ENCODE measurements at regions not wholly inside any gene's neighbourhood (a gene's known extent, or its start where the extent isn't known, plus 50 kb on each side); places are given as distances from the start of the nearest gene placed in this dataset.
A peak's percentile ranks its signal among the peaks of the same experiment; 100 is the strongest.

DNA sequence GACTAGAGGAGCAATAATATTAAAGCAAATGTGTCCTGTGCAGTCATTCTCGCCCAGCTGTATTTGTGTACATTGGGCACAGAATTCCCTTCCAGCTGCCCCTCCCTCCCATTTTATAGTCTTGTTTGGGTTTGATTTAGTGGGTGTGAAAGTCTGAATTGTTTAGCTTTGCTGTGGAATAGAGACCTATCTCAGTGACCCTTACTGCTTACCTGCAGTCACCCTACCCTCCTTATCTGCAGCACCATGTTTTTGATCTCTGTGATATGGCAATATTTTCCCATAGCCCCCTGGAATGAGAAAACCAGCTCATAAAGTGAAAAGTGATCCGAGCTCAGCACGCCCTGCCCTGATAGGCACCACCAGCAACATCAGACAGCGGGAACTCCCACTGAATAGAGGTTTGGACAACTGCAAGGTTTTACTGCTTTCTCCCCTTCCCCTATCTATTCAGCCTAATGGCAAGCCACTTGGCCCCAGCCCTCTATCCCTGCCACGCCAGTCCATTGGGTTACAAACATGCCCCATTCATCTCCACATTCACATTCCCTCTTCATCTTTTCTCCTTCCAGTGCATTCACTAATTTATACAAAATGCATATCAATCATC lies 199.0 kb downstream of the ETS1 start:
- H3K4me3 ChIP-seq (ENCODE audit: low read length), result no peak overlapping the region
- no peak for DNase-seq (ENCODE audit: low read depth)

DNA sequence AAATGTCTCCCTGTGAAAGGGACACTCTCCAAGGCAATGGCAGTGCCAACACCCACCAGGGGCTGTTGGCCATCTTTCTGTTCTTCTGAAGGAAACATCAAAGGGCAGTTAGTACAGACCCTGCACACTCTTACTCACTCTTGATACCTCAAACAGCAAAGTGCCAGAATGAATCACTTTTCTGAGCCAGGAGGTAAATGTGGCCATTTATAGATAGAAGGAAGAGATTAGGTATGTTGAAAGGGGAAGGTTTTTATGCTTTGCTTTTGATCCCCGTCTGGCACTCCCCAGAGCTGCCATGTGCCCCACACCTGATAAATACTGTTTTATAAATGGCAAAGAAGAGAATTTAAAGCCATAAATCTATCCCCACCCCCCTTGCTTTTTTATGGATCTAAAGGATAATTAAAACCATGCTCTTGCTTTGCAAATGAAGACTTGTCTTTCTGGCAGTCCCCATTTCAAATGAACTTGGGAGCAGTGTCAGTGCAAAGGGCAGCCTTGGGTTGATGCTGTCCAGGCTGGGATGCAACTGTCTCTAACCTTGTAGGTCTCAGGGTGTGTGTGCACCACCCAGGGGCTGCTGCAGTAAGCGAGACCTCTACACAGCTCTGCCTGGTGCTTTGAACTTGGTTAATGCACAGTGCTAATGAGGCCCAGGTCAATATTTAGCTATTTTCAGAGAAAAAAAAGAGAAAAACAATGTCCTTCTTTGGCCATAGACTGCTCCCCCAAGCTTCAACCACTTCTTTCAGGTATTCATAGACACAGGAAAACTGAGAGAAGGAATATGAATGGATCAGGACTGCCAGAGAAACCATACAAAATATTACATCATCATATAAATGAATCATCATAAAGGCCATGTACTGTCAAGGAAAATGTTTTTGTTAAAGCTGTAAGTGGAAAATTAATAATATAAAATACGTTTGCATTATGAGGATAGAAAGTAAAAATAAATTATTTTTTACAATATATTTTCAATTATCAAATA lies 207.5 kb downstream of the ETS1 start:
- H3K4me3 ChIP-seq (ENCODE audit: low read length), result no peak overlapping the region
- DNase-seq (ENCODE audit: low read depth), result no peak
- TF ChIP-seq, protein P1, sequence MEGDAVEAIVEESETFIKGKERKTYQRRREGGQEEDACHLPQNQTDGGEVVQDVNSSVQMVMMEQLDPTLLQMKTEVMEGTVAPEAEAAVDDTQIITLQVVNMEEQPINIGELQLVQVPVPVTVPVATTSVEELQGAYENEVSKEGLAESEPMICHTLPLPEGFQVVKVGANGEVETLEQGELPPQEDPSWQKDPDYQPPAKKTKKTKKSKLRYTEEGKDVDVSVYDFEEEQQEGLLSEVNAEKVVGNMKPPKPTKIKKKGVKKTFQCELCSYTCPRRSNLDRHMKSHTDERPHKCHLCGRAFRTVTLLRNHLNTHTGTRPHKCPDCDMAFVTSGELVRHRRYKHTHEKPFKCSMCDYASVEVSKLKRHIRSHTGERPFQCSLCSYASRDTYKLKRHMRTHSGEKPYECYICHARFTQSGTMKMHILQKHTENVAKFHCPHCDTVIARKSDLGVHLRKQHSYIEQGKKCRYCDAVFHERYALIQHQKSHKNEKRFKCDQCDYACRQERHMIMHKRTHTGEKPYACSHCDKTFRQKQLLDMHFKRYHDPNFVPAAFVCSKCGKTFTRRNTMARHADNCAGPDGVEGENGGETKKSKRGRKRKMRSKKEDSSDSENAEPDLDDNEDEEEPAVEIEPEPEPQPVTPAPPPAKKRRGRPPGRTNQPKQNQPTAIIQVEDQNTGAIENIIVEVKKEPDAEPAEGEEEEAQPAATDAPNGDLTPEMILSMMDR (conservative IDR thresholded peaks at IDR 0.05; ENCODE audit: low read length), result no peak

More for the DNA sequence above, 199.0 kb downstream of the ETS1 start:
- TF ChIP-seq, protein P1 (conservative IDR thresholded peaks at IDR 0.05; ENCODE audit: low read length), result no peak

DNA sequence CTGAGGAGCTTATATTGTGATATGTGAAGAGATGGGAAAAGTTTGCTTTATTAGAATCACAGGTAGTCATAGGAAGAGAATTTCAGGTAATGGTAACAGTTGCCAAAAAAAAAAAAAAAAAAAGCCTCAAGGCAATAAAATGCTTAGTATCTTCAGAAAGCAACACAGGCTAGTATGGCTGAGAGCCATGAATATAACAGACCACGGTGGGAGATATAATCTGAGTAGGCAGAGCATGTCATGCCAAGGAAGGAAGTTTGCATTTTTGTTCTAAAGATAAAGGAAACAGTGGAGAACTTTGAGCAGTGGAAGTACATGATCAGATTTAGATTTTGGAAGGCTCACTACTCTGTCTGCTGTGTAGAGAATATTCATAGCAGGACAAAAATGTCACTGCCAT lies 211.4 kb downstream of the ETS1 start:
- no peak overlapping the region for H3K4me3 ChIP-seq (ENCODE audit: low read length)
- TF ChIP-seq, protein P1 (conservative IDR thresholded peaks at IDR 0.05; ENCODE audit: low read length), result no peak
- DNase-seq (ENCODE audit: low read depth), result no peak

DNA sequence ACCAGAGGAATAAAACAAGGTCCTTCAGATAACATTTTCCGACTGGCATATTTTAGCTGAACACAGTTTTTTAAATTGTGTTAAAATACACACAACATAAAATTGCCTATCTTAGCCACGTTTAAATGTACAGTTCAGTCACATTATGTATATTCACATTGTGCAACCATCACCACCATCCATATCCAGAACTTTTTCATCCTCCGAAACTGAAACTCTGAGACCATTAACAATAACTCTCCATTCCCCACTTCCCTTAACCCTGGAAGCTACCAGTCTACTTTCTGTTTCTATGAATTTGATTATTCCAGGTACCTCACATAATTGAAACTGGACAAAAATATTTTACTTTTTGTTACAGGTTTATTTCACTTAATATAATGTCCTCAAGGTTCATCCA lies 213.3 kb downstream of the ETS1 start:
- H3K4me3 ChIP-seq (ENCODE audit: low read length), result no peak overlapping the region
- DNase-seq (ENCODE audit: low read depth), result no peak
- TF ChIP-seq, protein P1 (conservative IDR thresholded peaks at IDR 0.05; ENCODE audit: low read length), result no peak

DNA sequence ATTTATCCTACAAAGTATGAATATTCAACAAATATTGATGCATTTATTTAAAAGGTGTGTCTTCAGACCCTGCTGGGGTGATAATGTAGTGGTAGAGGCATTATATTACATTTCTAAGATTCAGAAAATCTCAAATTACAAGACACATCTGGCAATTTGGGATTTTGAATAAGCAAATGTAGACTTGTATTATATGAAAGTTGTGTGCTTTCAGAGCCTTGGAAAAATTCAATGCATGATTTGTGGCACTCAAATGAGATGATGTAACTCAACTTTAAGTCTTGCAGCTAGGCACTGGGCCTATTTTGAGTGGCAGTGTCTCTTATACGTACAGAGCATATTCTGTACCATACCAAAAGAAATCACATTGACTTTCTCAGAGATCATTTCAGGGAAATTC lies 214.4 kb downstream of the ETS1 start:
- TF ChIP-seq, protein P1 (conservative IDR thresholded peaks at IDR 0.05; ENCODE audit: low read length), result no peak
- no peak overlapping the region for H3K4me3 ChIP-seq (ENCODE audit: low read length)
- peak; percentile 24 for DNase-seq (ENCODE audit: low read depth)

DNA sequence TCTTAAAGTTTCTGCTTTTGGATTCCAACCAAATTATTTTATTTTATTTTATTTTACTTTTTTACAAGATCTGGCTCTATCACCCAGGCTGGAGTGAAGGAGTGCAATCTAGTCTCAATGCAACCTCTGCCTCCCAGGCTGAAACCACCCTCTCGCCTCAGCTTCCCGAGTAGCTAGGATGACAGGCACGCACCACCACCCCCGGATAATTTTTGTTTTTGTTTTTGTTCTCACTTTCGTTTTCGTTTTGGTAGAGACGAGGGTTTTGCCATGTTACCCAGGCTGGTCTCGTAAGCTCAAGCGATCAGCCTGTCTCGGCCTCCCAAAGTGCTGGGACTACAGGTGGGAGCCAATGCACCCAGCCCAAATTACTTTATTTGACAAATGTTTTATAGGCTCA lies 219.8 kb downstream of the ETS1 start:
- TF ChIP-seq, protein P1 (conservative IDR thresholded peaks at IDR 0.05; ENCODE audit: low read length), result no peak
- DNase-seq (ENCODE audit: low read depth), result no peak
- H3K4me3 ChIP-seq (ENCODE audit: low read length), result no peak overlapping the region
